Thyroid gland (tissue), 4 donors: ENCODE measurements at regions not wholly inside any gene's neighbourhood (a gene's known extent, or its start where the extent isn't known, plus 50 kb on each side); places are given as distances from the start of the nearest gene placed in this dataset.

Experiments
- CTCF ChIP-seq, 6 experiments: fragments of 200-600 bp in 3 of 6; fragments of 450-650 bp in 3 of 6; sonication (generic) in 3 of 6; IDR thresholded peaks; one replicate each; pipeline ENCODE4 v1.5.1; 2016 to 2019; ENCODE audit warnings: antibody characterized with exemption in 6 of 6, mild to moderate bottlenecking in 2 of 6, inconsistent platforms in 1 of 6, moderate library complexity in 1 of 6
- POLR2A ChIP-seq, 2 donors: fragments of 450-650 bp; IDR thresholded peaks; one replicate each; pipeline ENCODE4 v1.6.1; 2017; ENCODE audit warnings: antibody characterized with exemption in 2 of 2, mild to moderate bottlenecking in 2 of 2, moderate library complexity in 1 of 2

- TF ChIP-seq CTCF (IDR thresholded peaks at IDR 0.05) = no peak
- TF ChIP-seq POLR2A (IDR thresholded peaks at IDR 0.05) = no peak
Measured at GRCh38 chr22:49037701-49038245, 789.9 kb downstream of the BRD1 start.
